NCI-H1694 treated with DMSO at 0.1 percent for 48 hours (cell line): ENCODE measurements at regions not wholly inside any gene's neighbourhood (a gene's known extent, or its start where the extent isn't known, plus 50 kb on each side); places are given as distances from the start of the nearest gene placed in this dataset.

Experiments
- DNase-seq: peaks from one replicate; lab custom pipeline; 2025; lab: John Stamatoyannopoulos, UW

DNA sequence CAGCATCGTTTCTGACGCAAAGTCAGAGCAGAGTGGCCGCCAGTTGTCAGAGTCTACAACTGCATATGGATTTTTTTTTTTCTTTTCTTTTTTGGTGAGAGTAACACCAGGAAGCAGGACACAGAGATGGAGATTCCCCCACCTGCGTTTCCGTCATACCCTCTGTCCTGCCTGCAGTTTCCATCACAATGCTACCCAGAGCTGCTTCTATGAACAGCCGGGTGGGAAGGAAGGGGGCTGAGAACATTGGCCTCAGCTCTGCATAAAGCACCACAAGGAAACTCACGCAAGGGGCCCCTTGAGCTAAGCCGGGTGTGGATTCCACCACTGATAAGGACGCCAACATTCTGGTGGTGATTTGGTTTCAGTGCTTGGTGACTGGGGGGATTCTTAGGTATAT lies 183.5 kb upstream of the AFDN start:
- no peak for DNase-seq

DNA sequence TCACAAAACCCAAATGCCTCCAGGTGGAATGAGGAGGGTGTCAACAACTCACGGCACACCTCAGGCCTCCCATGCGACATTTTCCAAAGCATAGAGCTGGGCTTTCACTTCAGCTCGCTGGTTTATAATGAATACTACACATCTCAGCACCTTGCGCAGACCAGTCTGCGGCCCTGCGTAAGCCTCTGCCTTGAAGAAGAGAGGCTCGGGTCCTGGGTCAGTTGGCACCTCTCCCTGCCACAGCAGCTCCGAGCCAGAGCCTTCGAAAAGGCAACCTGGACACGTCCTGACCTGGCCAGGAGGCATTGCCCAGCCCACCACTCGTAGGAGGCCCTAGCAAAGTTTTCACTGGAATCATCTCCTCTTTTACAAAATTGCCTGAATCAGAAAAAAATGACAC lies 183.0 kb upstream of the AFDN start:
- DNase-seq: no peak

GRCh38 chr6:167644412-167645132 lies 182.1 kb upstream of the AFDN start:
- DNase-seq: no peak

DNA sequence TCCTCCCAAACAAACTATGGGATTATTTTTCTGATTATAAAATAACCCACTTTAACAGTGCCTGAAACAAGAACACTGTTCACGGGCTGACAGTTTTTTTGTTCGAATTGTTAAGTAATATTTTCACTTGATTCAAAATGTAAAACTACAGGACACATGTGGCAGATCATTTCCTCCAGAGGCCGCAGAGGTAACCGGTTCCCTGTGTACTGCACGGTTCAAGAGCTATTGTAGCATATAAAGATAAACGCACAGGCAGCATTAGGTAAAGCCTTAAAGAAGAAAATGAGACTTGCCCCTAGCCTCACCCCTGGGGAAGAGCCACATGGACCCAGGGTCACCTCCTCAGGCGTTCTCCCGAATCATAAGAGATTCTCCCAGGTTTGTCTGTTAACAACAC lies 181.3 kb upstream of the AFDN start:
- DNase-seq: no peak

DNA sequence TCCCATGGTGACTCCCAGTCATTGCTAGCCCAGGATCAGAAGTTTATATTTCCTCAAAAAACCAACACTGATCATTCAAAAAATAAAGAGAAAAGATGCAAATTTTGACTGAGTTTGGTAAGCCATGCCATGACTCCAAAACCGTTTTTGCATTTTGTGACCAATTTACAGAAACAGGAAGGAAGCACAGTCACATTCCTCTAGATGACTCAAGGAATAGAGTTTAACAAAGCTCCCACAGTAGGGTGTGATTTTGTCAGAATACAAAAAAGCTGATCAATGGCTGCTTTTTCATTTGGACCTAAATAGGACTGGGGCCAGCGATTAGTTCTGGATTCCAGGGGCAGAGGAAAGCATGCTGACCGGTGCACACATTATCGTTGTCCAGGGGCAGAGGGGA lies 179.4 kb upstream of the AFDN start:
- DNase-seq: no peak

- no peak for DNase-seq
These were observed 178.8 kb upstream of the AFDN start for GRCh38 chr6:167647737-167648470.

- DNase-seq: no peak
These were observed 178.0 kb upstream of the AFDN start for GRCh38 chr6:167648501-167649278.

DNA sequence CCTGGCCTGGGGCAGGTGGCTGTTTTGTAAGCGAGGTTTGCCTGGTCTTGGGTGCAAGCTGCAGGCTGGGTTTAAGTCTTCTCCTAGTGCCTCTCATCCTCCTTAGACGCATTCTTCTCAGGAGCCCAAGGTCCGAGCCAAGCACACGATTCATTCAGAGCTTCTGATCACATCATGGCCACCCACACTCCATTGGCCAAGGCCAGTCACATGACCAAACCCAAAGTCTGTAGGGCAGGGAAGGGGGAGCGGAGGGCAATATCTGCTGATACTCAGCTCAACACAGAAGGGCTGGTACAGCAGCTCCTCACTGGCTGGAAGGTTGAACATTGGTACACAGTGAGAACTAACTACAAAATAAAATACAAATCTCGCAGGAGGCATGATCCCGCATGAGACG lies 177.2 kb upstream of the AFDN start:
- no peak for DNase-seq

DNA sequence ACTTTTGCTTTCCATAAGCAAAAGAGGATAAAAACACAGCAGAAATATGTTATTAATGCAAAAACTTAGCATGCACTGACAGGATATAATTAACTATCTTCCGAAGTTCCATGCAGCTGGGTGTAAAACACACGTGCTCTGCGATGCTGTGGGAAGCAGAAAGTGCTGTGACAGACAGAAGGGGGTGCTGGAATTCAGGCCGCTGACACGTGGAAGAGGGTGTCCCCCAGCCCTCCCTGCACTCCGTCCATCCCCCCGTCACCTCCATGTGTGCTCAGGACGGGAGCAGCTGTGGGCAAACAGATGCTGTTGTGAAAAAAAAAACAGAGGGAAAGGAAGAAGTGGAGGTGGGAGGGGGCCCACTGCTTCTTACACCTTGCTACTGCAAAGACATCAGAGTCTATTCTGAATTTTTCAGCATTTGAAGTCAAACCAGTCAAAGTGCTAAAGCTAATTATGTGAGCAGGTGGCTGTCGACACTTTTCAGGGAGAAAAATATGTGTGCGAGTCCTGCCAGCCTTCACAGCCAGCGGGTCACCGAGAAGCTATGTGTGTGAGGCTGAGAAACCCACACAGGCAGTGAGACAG lies 175.9 kb upstream of the AFDN start:
- no peak for DNase-seq

DNA sequence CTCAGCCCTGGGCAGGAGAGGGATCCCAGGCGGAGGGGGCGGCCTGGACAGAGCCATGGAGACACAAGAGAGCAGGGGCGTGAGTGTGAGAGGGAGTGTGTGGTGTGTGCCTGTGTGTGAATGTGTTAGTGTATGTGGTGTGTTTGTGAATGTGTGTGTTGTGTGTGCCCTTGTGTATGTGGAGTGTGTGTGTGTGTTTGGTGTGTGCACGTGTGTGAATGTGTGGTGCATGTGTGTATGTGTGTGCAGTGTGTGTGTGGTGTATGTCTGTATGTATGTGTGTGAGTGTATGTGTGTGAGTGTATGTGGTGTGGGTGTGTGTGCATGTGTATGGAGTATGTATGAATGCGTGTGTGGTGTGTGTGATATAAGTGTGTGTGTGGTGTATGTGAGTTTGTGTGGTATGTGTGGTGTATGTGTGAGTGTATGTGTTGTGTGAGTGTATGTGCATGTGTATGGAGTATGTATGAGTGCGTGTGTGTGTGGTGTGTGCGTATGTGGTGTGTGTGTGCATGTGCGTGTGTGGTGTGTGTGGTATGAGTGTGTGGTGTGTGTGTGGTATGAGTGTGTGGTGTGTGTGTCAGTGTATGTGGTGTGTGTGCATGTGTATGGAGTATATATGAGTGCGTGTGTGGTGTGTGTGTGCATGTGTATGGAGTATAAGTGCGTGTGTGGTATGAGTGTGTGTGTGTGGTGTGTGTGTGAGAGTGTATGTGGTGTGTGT lies 175.2 kb upstream of the AFDN start:
- no peak for DNase-seq

DNA sequence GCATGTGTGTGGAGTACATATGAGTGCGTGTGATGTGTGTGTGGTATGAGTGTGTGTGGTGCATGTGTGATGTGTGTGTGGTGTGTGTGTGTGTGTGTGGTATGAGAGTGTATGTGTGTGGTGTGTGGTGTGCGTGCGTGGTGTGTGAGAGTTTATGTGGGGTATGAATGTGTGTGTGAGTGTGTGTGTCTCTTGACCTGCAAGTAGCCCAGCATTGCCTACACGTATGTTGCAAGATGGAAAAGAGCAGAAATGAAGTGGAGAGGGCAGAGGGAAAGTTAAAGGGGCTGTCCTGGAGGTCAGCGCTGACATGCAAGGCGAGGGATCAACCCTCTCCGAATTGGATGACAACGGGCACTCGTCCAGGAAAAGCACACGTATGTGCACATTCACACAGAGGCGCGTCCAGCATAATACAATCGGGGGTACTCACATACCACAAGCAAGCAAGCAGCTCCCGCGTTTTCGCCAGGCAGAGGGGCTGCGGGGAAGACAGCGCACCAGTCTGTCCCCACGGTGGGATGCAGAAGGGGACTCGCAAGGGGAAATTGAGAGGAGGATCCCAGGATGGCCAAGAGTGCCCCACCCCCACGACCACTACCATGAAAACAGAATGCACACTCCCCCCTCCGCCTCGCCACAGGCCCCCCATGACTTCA lies 174.5 kb upstream of the AFDN start:
- DNase-seq: no peak

DNA sequence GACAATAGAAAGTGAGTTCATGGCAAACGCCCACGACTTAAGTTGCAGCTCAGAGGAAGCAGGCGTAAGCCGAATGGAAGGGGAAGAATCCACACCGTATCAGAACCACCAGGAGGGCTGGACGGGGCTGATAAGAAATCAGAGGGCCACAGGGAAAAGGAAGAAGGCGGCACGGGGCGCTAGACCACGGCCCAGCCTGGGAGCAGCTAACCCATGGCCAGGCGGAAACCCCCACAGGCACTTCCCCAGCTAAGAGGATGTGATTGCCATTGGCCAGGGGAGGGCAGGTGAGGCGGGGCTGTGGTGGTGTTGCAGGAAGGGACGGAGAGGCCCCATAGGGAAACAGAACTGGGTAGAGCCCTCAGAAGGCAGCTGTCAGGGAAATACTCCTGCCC lies 174.0 kb upstream of the AFDN start:
- DNase-seq: no peak

DNA sequence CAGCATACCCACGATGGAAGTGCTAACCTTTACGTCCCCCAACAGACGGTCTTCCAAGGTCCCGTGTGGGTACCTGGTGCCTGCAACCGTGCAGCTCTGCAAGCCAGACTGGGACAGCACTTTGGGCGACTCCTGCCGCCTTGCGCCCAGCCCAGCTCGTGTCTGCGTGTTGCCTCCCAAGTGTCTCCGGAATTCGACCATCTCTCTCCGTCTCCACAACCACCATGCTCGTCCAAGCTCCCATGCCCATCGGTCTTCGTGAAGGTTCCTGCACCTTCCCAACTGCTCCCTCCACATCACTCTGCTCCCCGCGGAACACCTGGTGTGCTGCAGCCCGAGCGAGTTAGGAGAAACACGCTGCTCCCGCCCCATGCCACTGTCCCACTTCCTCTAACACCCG lies 173.2 kb upstream of the AFDN start:
- no peak for DNase-seq

- DNase-seq: no peak
These were observed 172.3 kb upstream of the AFDN start for GRCh38 chr6:167654389-167654788.

DNA sequence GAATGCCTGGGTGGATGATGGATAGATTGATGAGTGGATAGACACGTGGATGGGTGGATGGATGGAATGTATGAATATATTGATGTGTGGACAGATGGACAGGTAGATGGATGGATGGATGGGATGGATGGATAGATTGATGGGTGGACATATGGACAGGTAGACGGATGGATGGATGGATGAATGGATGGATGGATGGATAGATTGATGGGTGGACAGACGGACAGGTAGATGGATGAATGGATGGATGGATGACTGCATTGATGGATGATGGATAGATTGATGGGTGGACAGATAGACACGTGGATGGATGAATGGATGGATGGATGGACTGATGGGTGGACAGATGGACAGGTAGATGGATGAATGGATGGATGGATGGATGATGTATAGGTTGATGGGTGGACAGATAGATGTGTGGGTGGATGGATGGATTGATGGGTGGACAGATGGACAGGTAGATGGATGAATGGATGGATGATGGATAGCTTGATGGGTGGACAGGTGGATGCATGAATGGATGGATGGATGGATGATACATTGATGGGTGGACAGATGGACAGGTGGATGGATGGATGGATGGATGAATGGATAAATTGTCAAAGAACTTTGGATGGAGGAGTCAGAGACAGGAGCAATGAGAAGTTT lies 171.4 kb upstream of the AFDN start:
- DNase-seq: no peak

- no peak for DNase-seq
These were observed 168.6 kb upstream of the AFDN start for GRCh38 chr6:167658106-167658505.

- DNase-seq: no peak
These were observed 167.7 kb upstream of the AFDN start for GRCh38 chr6:167659046-167659445.

DNA sequence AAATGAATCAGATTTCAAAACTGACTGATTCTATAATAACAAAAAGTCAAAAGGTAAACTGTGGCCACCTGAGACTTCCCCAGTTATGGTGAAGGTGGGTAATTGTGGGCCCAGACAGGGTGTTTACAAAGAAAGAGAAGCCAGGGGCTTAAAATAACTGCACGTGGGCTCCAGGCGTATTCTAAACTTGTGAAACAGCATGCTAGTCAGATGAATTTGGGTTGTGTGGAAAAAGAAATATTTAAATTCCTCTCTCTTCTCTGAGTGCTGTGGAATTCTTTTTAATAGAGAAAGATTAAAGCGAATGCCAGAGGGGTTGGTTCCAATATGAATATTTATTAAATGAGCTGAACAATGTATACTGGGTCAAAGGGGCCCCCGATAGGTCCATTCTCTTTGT lies 166.3 kb upstream of the AFDN start:
- no peak for DNase-seq

GRCh38 chr6:167660944-167661551 lies 165.7 kb upstream of the AFDN start:
- no peak for DNase-seq

- DNase-seq: no peak
These were observed 165.1 kb upstream of the AFDN start for GRCh38 chr6:167661552-167662044.
